Esophagus squamous epithelium (tissue), 4 donors: ENCODE measurements at regions not wholly inside any gene's neighbourhood (a gene's known extent, or its start where the extent isn't known, plus 50 kb on each side); places are given as distances from the start of the nearest gene placed in this dataset.

Experiments used
- CTCF ChIP-seq, 6 experiments: fragments of 450-650 bp in 4 of 6; fragments of 200-600 bp in 2 of 6; sonication (generic) in 2 of 6; IDR thresholded peaks; one replicate each; pipeline ENCODE4 v1.5.1; 2016 to 2019; ENCODE audit warnings: antibody characterized with exemption in 6 of 6, mild to moderate bottlenecking in 4 of 6, moderate library complexity in 4 of 6
- POLR2A ChIP-seq, 4 donors: fragments of 450-650 bp; IDR thresholded peaks; one replicate each; pipeline ENCODE4 v1.6.1; 2017; ENCODE audit warnings: antibody characterized with exemption in 4 of 4, mild to moderate bottlenecking in 4 of 4, moderate library complexity in 3 of 4

GRCh38 chr13:73918691-73919090 is 215.5 kb downstream of the KLF12 start:
- TF ChIP-seq CTCF (IDR thresholded peaks at IDR 0.05) (no peak), POLR2A (IDR thresholded peaks at IDR 0.05) (no peak)
